Neuronal stem cell (in vitro differentiated cells): ENCODE measurements at regions not wholly inside any gene's neighbourhood (a gene's known extent, or its start where the extent isn't known, plus 50 kb on each side); places are given as distances from the start of the nearest gene placed in this dataset.

Source experiments
- DNase-seq: peaks from one replicate; pipeline ENCODE4 v3.0.0-alpha.2; 2013; ENCODE audit warnings: low spot score
- H2AFZ ChIP-seq: one replicate; pipeline ENCODE4 v1.6.1; 2013; ENCODE audit warnings: mild to moderate bottlenecking, low read length, inconsistent platforms
- H2AK5ac ChIP-seq: 2 replicates; pipeline ENCODE4 v1.6.1; 2013; ENCODE audit warnings: low read depth, mild to moderate bottlenecking, inconsistent platforms, low read length, moderate library complexity, mixed read lengths
- H2BK120ac ChIP-seq: 2 replicates; pipeline ENCODE4 v1.6.1; 2013; ENCODE audit warnings: low read depth, mild to moderate bottlenecking, inconsistent platforms, low read length, moderate library complexity, mixed read lengths
- H2BK12ac ChIP-seq: one replicate; pipeline ENCODE4 v1.6.1; 2013; ENCODE audit warnings: low read length, inconsistent platforms
- H2BK15ac ChIP-seq: 2 replicates; pipeline ENCODE4 v1.6.1; 2013; ENCODE audit warnings: mild to moderate bottlenecking, low read length, inconsistent platforms, mixed read lengths
- H2BK5ac ChIP-seq: one replicate; pipeline ENCODE4 v1.6.1; 2013; ENCODE audit warnings: inconsistent platforms, mild to moderate bottlenecking, low read length, moderate library complexity
- H3K14ac ChIP-seq: one replicate; pipeline ENCODE4 v1.6.1; 2013; ENCODE audit warnings: low read length, inconsistent platforms
- H3K18ac ChIP-seq: 2 replicates; pipeline ENCODE4 v1.6.1; 2013; ENCODE audit warnings: low read length, inconsistent platforms
- H3K23ac ChIP-seq: 2 replicates; pipeline ENCODE4 v1.6.1; 2013; ENCODE audit warnings: low read depth, mild to moderate bottlenecking, mixed read lengths, low read length, inconsistent platforms; ENCODE audit not compliant: poor library complexity
- H3K27ac ChIP-seq: replicated peaks from 3 replicates; pipeline ENCODE4 v1.5.1; 2013; ENCODE audit warnings: low read length, inconsistent platforms
- H3K27me3 ChIP-seq, 3 experiments: 2 replicates each; pipeline ENCODE4 v1.6.1; 2013; ENCODE audit warnings: low read length in 3 of 3, mild to moderate bottlenecking in 2 of 3, inconsistent platforms in 1 of 3, low read depth in 1 of 3, mixed read lengths in 1 of 3, moderate library complexity in 1 of 3; ENCODE audit not compliant: control insufficient read depth in 3 of 3, insufficient read depth in 3 of 3
- H3K36me3 ChIP-seq, 2 donors: replicated peaks in 1 of 2; 2 replicates each; pipeline ENCODE4 v1.6.1; 2013; ENCODE audit warnings: low read length in 2 of 2; ENCODE audit not compliant: control insufficient read depth in 2 of 2, insufficient read depth in 2 of 2
- H3K4ac ChIP-seq: 2 replicates; pipeline ENCODE4 v1.6.1; 2013; ENCODE audit warnings: inconsistent platforms, mild to moderate bottlenecking, low read length, moderate library complexity
- H3K4me1 ChIP-seq, 2 donors: 1 replicate in 1 of 2; 2 replicates in 1 of 2; pipeline ENCODE4 v1.6.1; 2013; ENCODE audit warnings: low read length in 2 of 2, low read depth in 1 of 2; ENCODE audit not compliant: control insufficient read depth in 2 of 2, insufficient read depth in 1 of 2
- H3K4me2 ChIP-seq: one replicate; pipeline ENCODE4 v1.6.1; 2013; ENCODE audit warnings: mild to moderate bottlenecking, low read length, inconsistent platforms; ENCODE audit not compliant: insufficient read depth, poor library complexity, severe bottlenecking
- H3K4me3 ChIP-seq, 2 donors: 2 replicates each; pipeline ENCODE4 v1.5.1; 2013; ENCODE audit warnings: low read length in 2 of 2, mild to moderate bottlenecking in 2 of 2, inconsistent platforms in 1 of 2, moderate library complexity in 1 of 2
- H3K79me1 ChIP-seq: one replicate; pipeline ENCODE4 v1.6.1; 2013; ENCODE audit warnings: low read depth, mild to moderate bottlenecking, inconsistent platforms, low read length, moderate library complexity
- H3K9ac ChIP-seq: one replicate; pipeline ENCODE4 v1.6.1; 2013; ENCODE audit warnings: mild to moderate bottlenecking, low read depth, low read length, inconsistent platforms; ENCODE audit not compliant: poor library complexity
- H3K9me3 ChIP-seq, 2 donors: replicated peaks in 1 of 2; 2 replicates each; pipeline versions ENCODE3 to v1.6.1; 2013; ENCODE audit warnings: low read length in 2 of 2, mild to moderate bottlenecking in 2 of 2, inconsistent platforms in 1 of 2, low read depth in 1 of 2, mixed read lengths in 1 of 2, moderate library complexity in 1 of 2; ENCODE audit not compliant: control insufficient read depth in 2 of 2, insufficient read depth in 1 of 2
- H4K8ac ChIP-seq: one replicate; pipeline ENCODE4 v1.6.1; 2013; ENCODE audit warnings: low read depth, mild to moderate bottlenecking, inconsistent platforms, low read length, moderate library complexity
- H4K91ac ChIP-seq: one replicate; pipeline ENCODE4 v1.6.1; 2013; ENCODE audit warnings: low read length, low read depth, mild to moderate bottlenecking, inconsistent platforms; ENCODE audit not compliant: poor library complexity
- WGBS, 2 donors: extraction: QIAGEN DNeasy Blood & Tissue Kit; methylation state at CpG; one replicate each; pipeline ENCODE4 v1.1.7; 2013; ENCODE audit warnings: missing lambda C conversion rate in 2 of 2, mixed read lengths in 1 of 2; ENCODE audit not compliant: insufficient read length in 2 of 2, insufficient replicate concordance in 1 of 2; ENCODE audit errors: extremely low coverage in 2 of 2; 5-methylcytosine and 5-hydroxymethylcytosine counted together

DNA sequence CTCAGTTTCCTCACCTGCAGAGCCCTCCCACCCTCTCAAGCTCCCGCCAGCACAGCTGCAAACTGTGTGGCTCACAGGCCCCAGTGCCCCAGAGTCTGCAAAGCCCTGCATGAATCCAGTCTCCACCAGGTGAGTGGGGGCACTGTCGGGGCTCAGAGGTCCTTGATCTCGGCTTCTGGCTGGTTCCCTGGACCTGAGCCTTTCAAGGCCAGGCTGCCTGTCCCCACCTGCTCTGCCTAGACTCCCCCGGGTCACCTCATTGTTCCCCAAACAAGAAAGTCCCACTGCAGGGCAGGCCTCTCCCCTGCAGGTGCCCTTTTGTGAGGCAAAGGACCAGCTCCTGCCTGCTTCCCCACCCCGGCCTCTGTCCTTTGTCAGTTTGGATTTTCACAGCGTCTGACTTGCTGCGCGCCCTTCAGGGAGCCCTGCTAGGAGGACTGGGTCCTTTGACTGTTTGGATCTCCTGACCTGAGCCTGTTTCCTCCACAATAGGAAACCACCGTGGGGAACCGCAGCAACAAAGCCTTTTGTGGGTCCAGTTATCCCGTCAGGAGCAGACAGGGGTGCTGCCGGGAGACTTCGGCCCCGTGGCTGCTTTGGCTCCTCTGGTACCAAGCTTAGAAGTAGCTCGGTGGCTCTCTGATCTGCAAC, 200.5 kb upstream of the HDAC4 start:
- Histone ChIP-seq H3K27me3 (peaks cover 0 to 6% (median 0%) of the 10 kb centered on the region in 3 experiments), H3K18ac (peak overlapping the region; percentile 85), H3K79me1 (no peaks in the 10 kb centered on the region), H4K91ac (no peak overlapping the region), H2AFZ (no peak overlapping the region), H2BK12ac (no peak overlapping the region), H4K8ac (no peak overlapping the region), H3K4ac (no peak overlapping the region), H3K4me1 (peaks cover 0 to 20% of the 10 kb centered on the region in 2 donors), H3K23ac (no peak overlapping the region), H2BK5ac (no peak overlapping the region), H3K36me3 (no peaks in the 10 kb centered on the region), H2AK5ac (no peak overlapping the region), H3K4me3 (no peak overlapping the region), H3K9ac (no peak overlapping the region), H3K27ac (no peak overlapping the region), H3K4me2 (no peak overlapping the region), H3K14ac (no peak overlapping the region), H2BK15ac (peak overlapping the region; percentile 95), H2BK120ac (no peak overlapping the region), H3K9me3 (peaks cover 0 to 7% of the 10 kb centered on the region in 2 donors)
- peak; percentile 23 for DNase-seq
- WGBS, 2 donors = no CpG with 5 or more reads among the region's 15 CpGs

- Histone ChIP-seq H3K27me3 (peaks cover 0 to 6% (median 0%) of the 10 kb centered on the region in 3 experiments), H3K4me1 (peaks cover 0 to 20% of the 10 kb centered on the region in 2 donors), H3K27ac (no peak overlapping the region), H3K14ac (no peak overlapping the region), H3K23ac (peak overlapping the region; percentile 70), H3K9ac (peak overlapping the region; percentile 31), H3K4me2 (no peak overlapping the region), H3K79me1 (no peaks in the 10 kb centered on the region), H4K8ac (no peak overlapping the region), H3K36me3 (no peaks in the 10 kb centered on the region), H3K18ac (peak overlapping the region; percentile 78), H2BK120ac (peak overlapping the region; percentile 84), H2BK5ac (no peak overlapping the region), H2BK12ac (no peak overlapping the region), H2AFZ (no peak overlapping the region), H2AK5ac (no peak overlapping the region), H3K4ac (no peak overlapping the region), H3K9me3 (peaks cover 0 to 7% of the 10 kb centered on the region in 2 donors), H4K91ac (no peak overlapping the region), H3K4me3 (no peak overlapping the region), H2BK15ac (peak overlapping the region; percentile 95)
- no peak for DNase-seq
- WGBS, 2 donors = no CpG with 5 or more reads among the region's 5 CpGs
Measured at GRCh38 chr2:239600650-239601049, 199.8 kb upstream of the HDAC4 start.

- no peak for DNase-seq
- WGBS, 2 donors = no CpG with 5 or more reads among the region's 14 CpGs
- Histone ChIP-seq H2BK12ac (no peak overlapping the region), H3K27ac (no peak overlapping the region), H3K27me3 (peaks cover 0 to 6% (median 0%) of the 10 kb centered on the region in 3 experiments), H2AK5ac (no peak overlapping the region), H2BK5ac (no peak overlapping the region), H4K91ac (no peak overlapping the region), H3K4me1 (peaks cover 0 to 20% of the 10 kb centered on the region in 2 donors), H3K4me2 (no peak overlapping the region), H3K4ac (no peak overlapping the region), H3K36me3 (no peaks in the 10 kb centered on the region), H2AFZ (no peak overlapping the region), H3K23ac (no peak overlapping the region), H3K9me3 (peaks cover 0 to 7% of the 10 kb centered on the region in 2 donors), H3K4me3 (no peak overlapping the region), H2BK15ac (peak overlapping the region; percentile 42), H3K18ac (peak overlapping the region; percentile 74), H3K79me1 (no peaks in the 10 kb centered on the region), H3K14ac (no peak overlapping the region), H3K9ac (no peak overlapping the region), H2BK120ac (no peak overlapping the region), H4K8ac (no peak overlapping the region)
Measured at GRCh38 chr2:239600001-239600593, 199.3 kb upstream of the HDAC4 start.

GRCh38 chr2:239599299-239599698, 198.5 kb upstream of the HDAC4 start:
- DNase-seq = no peak
- no peak overlapping the region for H3K23ac ChIP-seq
- H2BK5ac ChIP-seq = no peak overlapping the region
- peaks cover 0 to 7% of the 10 kb centered on the region in 2 donors for H3K9me3 ChIP-seq
- no peak overlapping the region for H3K4me3 ChIP-seq
- no peak overlapping the region for H2AFZ ChIP-seq
- H4K91ac ChIP-seq = no peak overlapping the region
- H4K8ac ChIP-seq = no peak overlapping the region
- no peak overlapping the region for H2BK15ac ChIP-seq
- H3K27ac ChIP-seq = no peak overlapping the region
- no CpG with 5 or more reads among the region's 14 CpGs for WGBS, 2 donors
- H2BK120ac ChIP-seq = no peak overlapping the region
- H3K79me1 ChIP-seq = no peaks in the 10 kb centered on the region
- no peak overlapping the region for H2AK5ac ChIP-seq
- H3K4me2 ChIP-seq = no peak overlapping the region
- peaks cover 0 to 20% of the 10 kb centered on the region in 2 donors for H3K4me1 ChIP-seq
- H3K4ac ChIP-seq = no peak overlapping the region
- no peak overlapping the region for H3K18ac ChIP-seq
- H3K36me3 ChIP-seq = no peaks in the 10 kb centered on the region
- H2BK12ac ChIP-seq = no peak overlapping the region
- H3K14ac ChIP-seq = no peak overlapping the region
- no peak overlapping the region for H3K9ac ChIP-seq
- peaks cover 0 to 6% (median 0%) of the 10 kb centered on the region in 3 experiments for H3K27me3 ChIP-seq
